Upper lobe of left lung (tissue), 4 donors: ENCODE measurements at regions not wholly inside any gene's neighbourhood (a gene's known extent, or its start where the extent isn't known, plus 50 kb on each side); places are given as distances from the start of the nearest gene placed in this dataset.

Experiments
- EP300 ChIP-seq, 4 donors: sonication (generic); formaldehyde crosslinking; IDR thresholded peaks; one replicate each; pipeline ENCODE4 v1.5.1; 2017; ENCODE audit warnings: antibody characterized with exemption in 4 of 4, control low read depth in 2 of 4
- POLR2A ChIP-seq, 4 donors: fragments of 450-650 bp; IDR thresholded peaks; one replicate each; pipeline ENCODE4 v1.5.1; 2016 to 2017; ENCODE audit warnings: antibody characterized with exemption in 4 of 4, mild to moderate bottlenecking in 2 of 4
- POLR2AphosphoS5 ChIP-seq, 2 donors: sonication (generic); formaldehyde crosslinking; IDR thresholded peaks; one replicate each; pipeline ENCODE4 v1.5.1; 2017; ENCODE audit warnings: antibody characterized with exemption in 2 of 2
- TF ChIP-seq, protein P1 (sequence below), 6 experiments: fragments of 450-650 bp in 4 of 6; fragments of 200-600 bp in 2 of 6; sonication (generic) in 2 of 6; IDR thresholded peaks; one replicate each; pipeline ENCODE4 v1.5.1; 2016 to 2019; ENCODE audit warnings: antibody characterized with exemption in 6 of 6

- TF ChIP-seq POLR2AphosphoS5 (IDR thresholded peaks at IDR 0.05) (no peak), POLR2A (IDR thresholded peaks at IDR 0.05) (no peak), EP300 (IDR thresholded peaks at IDR 0.05) (no peak)
- TF ChIP-seq, protein P1, sequence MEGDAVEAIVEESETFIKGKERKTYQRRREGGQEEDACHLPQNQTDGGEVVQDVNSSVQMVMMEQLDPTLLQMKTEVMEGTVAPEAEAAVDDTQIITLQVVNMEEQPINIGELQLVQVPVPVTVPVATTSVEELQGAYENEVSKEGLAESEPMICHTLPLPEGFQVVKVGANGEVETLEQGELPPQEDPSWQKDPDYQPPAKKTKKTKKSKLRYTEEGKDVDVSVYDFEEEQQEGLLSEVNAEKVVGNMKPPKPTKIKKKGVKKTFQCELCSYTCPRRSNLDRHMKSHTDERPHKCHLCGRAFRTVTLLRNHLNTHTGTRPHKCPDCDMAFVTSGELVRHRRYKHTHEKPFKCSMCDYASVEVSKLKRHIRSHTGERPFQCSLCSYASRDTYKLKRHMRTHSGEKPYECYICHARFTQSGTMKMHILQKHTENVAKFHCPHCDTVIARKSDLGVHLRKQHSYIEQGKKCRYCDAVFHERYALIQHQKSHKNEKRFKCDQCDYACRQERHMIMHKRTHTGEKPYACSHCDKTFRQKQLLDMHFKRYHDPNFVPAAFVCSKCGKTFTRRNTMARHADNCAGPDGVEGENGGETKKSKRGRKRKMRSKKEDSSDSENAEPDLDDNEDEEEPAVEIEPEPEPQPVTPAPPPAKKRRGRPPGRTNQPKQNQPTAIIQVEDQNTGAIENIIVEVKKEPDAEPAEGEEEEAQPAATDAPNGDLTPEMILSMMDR (IDR thresholded peaks at IDR 0.05), result no peak
Measured at GRCh38 chr2:237167038-237167437, 81.3 kb downstream of the COPS8 start.
